ENCODE measurements at regions not wholly inside any gene's neighbourhood (a gene's known extent, or its start where the extent isn't known, plus 50 kb on each side); places are given as distances from the start of the nearest gene placed in this dataset.

GRCh38 chr12:128057586-128057985, 209.4 kb upstream of the TMEM132C start:
- H3K9me3 Mint-ChIP-seq, result peaks cover 7% of the 10 kb centered on the region
- no peak for DNase-seq (ENCODE audit: low spot score)
- intact Hi-C loops (cut with micrococcal nuclease), result no loop called here
- no peak overlapping the region for H3K4me3 Mint-ChIP-seq
- H3K36me3 Mint-ChIP-seq (ENCODE audit: low read depth), result no peaks in the 10 kb centered on the region
- H3K4me1 Mint-ChIP-seq (ENCODE audit: low read depth), result no peaks in the 10 kb centered on the region
- no peaks in the 10 kb centered on the region for H3K27me3 Mint-ChIP-seq (ENCODE audit: insufficient read depth)
- no peak overlapping the region for H3K27ac Mint-ChIP-seq

- H3K27ac Mint-ChIP-seq, result no peak overlapping the region
- no peaks in the 10 kb centered on the region for H3K4me1 Mint-ChIP-seq (ENCODE audit: low read depth)
- no peak for DNase-seq (ENCODE audit: low spot score)
- no peaks in the 10 kb centered on the region for H3K36me3 Mint-ChIP-seq (ENCODE audit: low read depth)
- H3K9me3 Mint-ChIP-seq, result peaks cover 7% of the 10 kb centered on the region
- H3K4me3 Mint-ChIP-seq, result no peak overlapping the region
- intact Hi-C loops (cut with micrococcal nuclease), result no loop called here
- no peaks in the 10 kb centered on the region for H3K27me3 Mint-ChIP-seq (ENCODE audit: insufficient read depth)
Measured at GRCh38 chr12:128059621-128060370, 207.2 kb upstream of the TMEM132C start.

- no peaks in the 10 kb centered on the region for H3K36me3 Mint-ChIP-seq (ENCODE audit: low read depth)
- no peak overlapping the region for H3K27ac Mint-ChIP-seq
- H3K27me3 Mint-ChIP-seq (ENCODE audit: insufficient read depth), result no peaks in the 10 kb centered on the region
- intact Hi-C loops (cut with micrococcal nuclease), result loop anchor here (2.0 kb wide), 1 partner anchor 959 kb away; no protein-coding TSS in a partner anchor
- peaks cover 5% of the 10 kb centered on the region for H3K9me3 Mint-ChIP-seq
- H3K4me3 Mint-ChIP-seq, result no peak overlapping the region
- DNase-seq (ENCODE audit: low spot score), result no peak
- no peaks in the 10 kb centered on the region for H3K4me1 Mint-ChIP-seq (ENCODE audit: low read depth)
Measured at GRCh38 chr12:128068211-128068610, 198.8 kb upstream of the TMEM132C start.

- H3K27ac Mint-ChIP-seq, result no peak overlapping the region
- H3K36me3 Mint-ChIP-seq (ENCODE audit: low read depth), result no peaks in the 10 kb centered on the region
- H3K27me3 Mint-ChIP-seq (ENCODE audit: insufficient read depth), result no peaks in the 10 kb centered on the region
- peaks cover 5% of the 10 kb centered on the region for H3K9me3 Mint-ChIP-seq
- H3K4me1 Mint-ChIP-seq (ENCODE audit: low read depth), result no peaks in the 10 kb centered on the region
- intact Hi-C loops (cut with micrococcal nuclease), result loop anchor here (2.0 kb wide), 1 partner anchor 961 kb away; no protein-coding TSS in a partner anchor
- H3K4me3 Mint-ChIP-seq, result no peak overlapping the region
- no peak for DNase-seq (ENCODE audit: low spot score)
Measured at GRCh38 chr12:128069359-128069997, 197.5 kb upstream of the TMEM132C start.

- intact Hi-C loops (cut with micrococcal nuclease), result no loop called here
- Mint-ChIP-seq H3K27ac (no peak overlapping the region), H3K4me3 (no peak overlapping the region), H3K27me3 (ENCODE audit: insufficient read depth) (no peaks in the 10 kb centered on the region), H3K36me3 (ENCODE audit: low read depth) (no peaks in the 10 kb centered on the region), H3K9me3 (peaks cover 13% of the 10 kb centered on the region), H3K4me1 (ENCODE audit: low read depth) (no peaks in the 10 kb centered on the region)
- DNase-seq (ENCODE audit: low spot score), result no peak
Measured at GRCh38 chr12:128073937-128074336, 193.0 kb upstream of the TMEM132C start.

- Mint-ChIP-seq H3K4me3 (no peak overlapping the region), H3K9me3 (peaks cover 13% of the 10 kb centered on the region), H3K36me3 (ENCODE audit: low read depth) (no peaks in the 10 kb centered on the region), H3K27me3 (ENCODE audit: insufficient read depth) (no peaks in the 10 kb centered on the region), H3K4me1 (ENCODE audit: low read depth) (no peaks in the 10 kb centered on the region), H3K27ac (no peak overlapping the region)
- DNase-seq (ENCODE audit: low spot score), result no peak
- intact Hi-C loops (cut with micrococcal nuclease), result no loop called here
Measured at GRCh38 chr12:128075332-128075731, 191.6 kb upstream of the TMEM132C start.

GRCh38 chr12:128076188-128076587, 190.8 kb upstream of the TMEM132C start:
- intact Hi-C loops (cut with micrococcal nuclease), result no loop called here
- Mint-ChIP-seq H3K36me3 (ENCODE audit: low read depth) (no peaks in the 10 kb centered on the region), H3K27ac (no peak overlapping the region), H3K9me3 (peaks cover 13% of the 10 kb centered on the region), H3K27me3 (ENCODE audit: insufficient read depth) (no peaks in the 10 kb centered on the region), H3K4me1 (ENCODE audit: low read depth) (no peaks in the 10 kb centered on the region), H3K4me3 (no peak overlapping the region)
- DNase-seq (ENCODE audit: low spot score), result no peak

- Mint-ChIP-seq H3K27ac (no peak overlapping the region), H3K9me3 (peaks cover 10% of the 10 kb centered on the region), H3K4me3 (no peak overlapping the region), H3K27me3 (ENCODE audit: insufficient read depth) (no peaks in the 10 kb centered on the region), H3K36me3 (ENCODE audit: low read depth) (no peaks in the 10 kb centered on the region), H3K4me1 (ENCODE audit: low read depth) (no peaks in the 10 kb centered on the region)
- intact Hi-C loops (cut with micrococcal nuclease), result no loop called here
- no peak for DNase-seq (ENCODE audit: low spot score)
Measured at GRCh38 chr12:128077211-128077916, 189.6 kb upstream of the TMEM132C start.

- intact Hi-C loops (cut with micrococcal nuclease), result no loop called here
- peaks cover 8% of the 10 kb centered on the region for H3K9me3 Mint-ChIP-seq
- H3K4me3 Mint-ChIP-seq, result no peak overlapping the region
- no peak overlapping the region for H3K27ac Mint-ChIP-seq
- DNase-seq (ENCODE audit: low spot score), result no peak
- no peaks in the 10 kb centered on the region for H3K27me3 Mint-ChIP-seq (ENCODE audit: insufficient read depth)
- H3K36me3 Mint-ChIP-seq (ENCODE audit: low read depth), result no peaks in the 10 kb centered on the region
- no peaks in the 10 kb centered on the region for H3K4me1 Mint-ChIP-seq (ENCODE audit: low read depth)
Measured at GRCh38 chr12:128077917-128078298, 189.1 kb upstream of the TMEM132C start.

GRCh38 chr12:128078301-128078971, 188.5 kb upstream of the TMEM132C start:
- Mint-ChIP-seq H3K27ac (no peak overlapping the region), H3K9me3 (peaks cover 8% of the 10 kb centered on the region), H3K27me3 (ENCODE audit: insufficient read depth) (no peaks in the 10 kb centered on the region), H3K4me3 (no peak overlapping the region), H3K36me3 (ENCODE audit: low read depth) (no peaks in the 10 kb centered on the region), H3K4me1 (ENCODE audit: low read depth) (no peaks in the 10 kb centered on the region)
- no peak for DNase-seq (ENCODE audit: low spot score)
- intact Hi-C loops (cut with micrococcal nuclease), result no loop called here

- intact Hi-C loops (cut with micrococcal nuclease), result no loop called here
- no peaks in the 10 kb centered on the region for H3K36me3 Mint-ChIP-seq (ENCODE audit: low read depth)
- H3K27me3 Mint-ChIP-seq (ENCODE audit: insufficient read depth), result no peaks in the 10 kb centered on the region
- H3K27ac Mint-ChIP-seq, result no peak overlapping the region
- no peaks in the 10 kb centered on the region for H3K4me1 Mint-ChIP-seq (ENCODE audit: low read depth)
- H3K4me3 Mint-ChIP-seq, result no peak overlapping the region
- no peak for DNase-seq (ENCODE audit: low spot score)
- peaks cover 8% of the 10 kb centered on the region for H3K9me3 Mint-ChIP-seq
Measured at GRCh38 chr12:128079446-128079845, 187.5 kb upstream of the TMEM132C start.

GRCh38 chr12:128083132-128083729, 183.7 kb upstream of the TMEM132C start:
- intact Hi-C loops (cut with micrococcal nuclease), result no loop called here
- no peaks in the 10 kb centered on the region for H3K27me3 Mint-ChIP-seq (ENCODE audit: insufficient read depth)
- no peak for DNase-seq (ENCODE audit: low spot score)
- peaks cover 3% of the 10 kb centered on the region for H3K9me3 Mint-ChIP-seq
- no peaks in the 10 kb centered on the region for H3K36me3 Mint-ChIP-seq (ENCODE audit: low read depth)
- no peaks in the 10 kb centered on the region for H3K4me1 Mint-ChIP-seq (ENCODE audit: low read depth)
- H3K4me3 Mint-ChIP-seq, result no peak overlapping the region
- H3K27ac Mint-ChIP-seq, result no peak overlapping the region
